Uterus (tissue), 3 donors: ENCODE measurements at regions not wholly inside any gene's neighbourhood (a gene's known extent, or its start where the extent isn't known, plus 50 kb on each side); places are given as distances from the start of the nearest gene placed in this dataset.

Experiments
- DNase-seq, 2 donors: peaks; one replicate each; pipeline ENCODE4 v3.0.0-alpha.2; 2019 to 2020
- H3K27ac ChIP-seq, 2 donors: fragments of 200-600 bp; sonication (generic); 1 replicate in 1 of 2; 2 replicates in 1 of 2; pipeline ENCODE4 v1.5.1; 2016 to 2018
- H3K27me3 ChIP-seq, 2 donors: fragments of 200-600 bp; sonication (generic); one replicate each; pipeline ENCODE4 v1.5.1; 2018 to 2019; ENCODE audit warnings: control low read depth in 1 of 2
- H3K36me3 ChIP-seq, 2 donors: fragments of 200-600 bp; sonication (generic); one replicate each; pipeline ENCODE4 v1.5.1; 2019; ENCODE audit warnings: control low read depth in 1 of 2
- H3K4me1 ChIP-seq, 2 donors: fragments of 200-600 bp; sonication (generic); one replicate each; pipeline ENCODE4 v1.5.1; 2018 to 2019; ENCODE audit warnings: control low read depth in 1 of 2
- H3K4me3 ChIP-seq, 2 donors: fragments of 200-600 bp; sonication (generic); 1 replicate in 1 of 2; 2 replicates in 1 of 2; pipeline ENCODE4 v1.5.1; 2018 to 2019; ENCODE audit warnings: mild to moderate bottlenecking in 1 of 2
- H3K9me3 ChIP-seq, 2 donors: fragments of 200-600 bp; sonication (generic); one replicate each; pipeline ENCODE4 v1.5.1; 2019; ENCODE audit warnings: control low read depth in 1 of 2
- CTCF ChIP-seq, 4 experiments: fragments of 200-600 bp in 2 of 4; fragments of 450-650 bp in 2 of 4; sonication (generic) in 2 of 4; IDR thresholded peaks; one replicate each; pipeline ENCODE4 v1.5.1; 2016 to 2019; ENCODE audit warnings: antibody characterized with exemption in 4 of 4, mild to moderate bottlenecking in 2 of 4, moderate library complexity in 1 of 4
- POLR2A ChIP-seq, 2 donors: fragments of 450-650 bp; IDR thresholded peaks; one replicate each; pipeline ENCODE4 v1.6.1; 2016; ENCODE audit warnings: antibody characterized with exemption in 2 of 2, mild to moderate bottlenecking in 1 of 2, moderate library complexity in 1 of 2
- intact Hi-C: fragments of 100-400 bp; cut with DNase I; formaldehyde crosslinking; loops from one replicate; pipeline ENCODE4 v1.15.1; 2023; ENCODE audit warnings: low total_unique reads
- donor health status: DM: yes; HTN: yes; CAD: no.

DNA sequence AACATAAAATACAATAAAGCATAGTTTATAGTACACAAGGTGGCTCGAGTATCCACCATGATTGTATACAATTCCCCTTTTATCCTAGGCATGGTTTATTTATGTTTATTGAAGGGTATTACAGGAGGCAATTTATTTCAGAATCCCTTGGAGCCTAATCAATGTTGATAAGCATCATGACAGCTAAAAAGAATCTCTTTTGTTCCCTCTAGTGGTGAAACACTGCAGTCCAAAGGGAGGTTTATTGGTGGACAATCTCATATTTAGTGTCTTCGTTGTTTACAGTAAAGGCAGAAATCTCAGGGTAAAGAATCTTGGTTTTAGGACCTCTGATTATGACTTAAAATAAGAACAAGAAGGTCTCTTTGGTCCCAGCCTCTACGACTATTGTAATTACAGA lies 1712.5 kb downstream of the C4orf33 start:
- no peak overlapping the region for H3K27ac ChIP-seq
- DNase-seq: no peak
- no peak for TF ChIP-seq POLR2A (IDR thresholded peaks at IDR 0.05)
- no peak for TF ChIP-seq CTCF (IDR thresholded peaks at IDR 0.05)
- intact Hi-C loops: no loop called here
- H3K27me3 ChIP-seq: no peaks in the 10 kb centered on the region
- no peaks in the 10 kb centered on the region for H3K9me3 ChIP-seq
- H3K4me1 ChIP-seq: no peaks in the 10 kb centered on the region
- no peaks in the 10 kb centered on the region for H3K36me3 ChIP-seq
- no peak overlapping the region for H3K4me3 ChIP-seq

DNA sequence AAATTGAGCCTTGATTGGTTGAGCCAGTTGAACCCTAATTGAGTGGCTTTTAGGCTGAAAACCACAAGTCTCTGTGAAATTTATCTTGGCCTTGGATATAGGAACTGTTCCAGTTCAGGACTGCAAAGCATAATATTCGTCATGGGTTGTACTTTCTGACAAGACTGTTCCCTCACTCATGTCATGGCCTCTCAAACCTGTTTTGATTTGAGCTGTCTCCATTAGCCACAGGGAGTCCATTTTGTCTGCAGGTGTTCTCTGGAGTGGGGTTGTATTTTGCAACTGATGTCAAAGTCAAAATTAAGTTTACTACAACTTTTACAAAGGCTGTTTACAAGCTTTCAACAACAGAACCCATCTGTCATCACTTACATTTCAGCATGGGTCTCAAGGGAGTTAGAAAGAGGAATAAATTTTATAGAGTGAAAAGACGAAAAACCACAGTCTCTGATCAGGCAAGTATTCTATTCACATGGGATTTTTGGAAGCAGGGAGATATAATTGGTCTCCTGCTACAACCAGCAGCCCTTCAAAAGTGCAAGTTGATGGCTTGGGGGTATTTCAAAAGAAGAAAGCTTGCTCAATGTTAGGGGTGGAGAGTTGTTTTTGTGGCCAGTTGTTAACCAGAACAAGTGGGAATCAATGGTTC lies 1716.3 kb downstream of the C4orf33 start:
- H3K4me3 ChIP-seq: no peak overlapping the region
- DNase-seq: no peak

GRCh38 chr4:130814896-130815295 lies 1718.9 kb downstream of the C4orf33 start:
- DNase-seq: no peak
- intact Hi-C loops: no loop called here
- no peaks in the 10 kb centered on the region for H3K9me3 ChIP-seq
- H3K4me1 ChIP-seq: no peaks in the 10 kb centered on the region
- no peaks in the 10 kb centered on the region for H3K36me3 ChIP-seq
- no peaks in the 10 kb centered on the region for H3K27me3 ChIP-seq
- H3K27ac ChIP-seq: no peak overlapping the region
- TF ChIP-seq POLR2A (IDR thresholded peaks at IDR 0.05) (no peak), CTCF (IDR thresholded peaks at IDR 0.05) (no peak)
- H3K4me3 ChIP-seq: no peak overlapping the region

More for the DNA sequence above, 1716.3 kb downstream of the C4orf33 start:
- TF ChIP-seq CTCF (IDR thresholded peaks at IDR 0.05) (no peak), POLR2A (IDR thresholded peaks at IDR 0.05) (no peak)
- no peaks in the 10 kb centered on the region for H3K27me3 ChIP-seq
- no peaks in the 10 kb centered on the region for H3K9me3 ChIP-seq
- H3K27ac ChIP-seq: no peak overlapping the region
- intact Hi-C loops: no loop called here
- H3K36me3 ChIP-seq: no peaks in the 10 kb centered on the region
- H3K4me1 ChIP-seq: no peaks in the 10 kb centered on the region

DNA sequence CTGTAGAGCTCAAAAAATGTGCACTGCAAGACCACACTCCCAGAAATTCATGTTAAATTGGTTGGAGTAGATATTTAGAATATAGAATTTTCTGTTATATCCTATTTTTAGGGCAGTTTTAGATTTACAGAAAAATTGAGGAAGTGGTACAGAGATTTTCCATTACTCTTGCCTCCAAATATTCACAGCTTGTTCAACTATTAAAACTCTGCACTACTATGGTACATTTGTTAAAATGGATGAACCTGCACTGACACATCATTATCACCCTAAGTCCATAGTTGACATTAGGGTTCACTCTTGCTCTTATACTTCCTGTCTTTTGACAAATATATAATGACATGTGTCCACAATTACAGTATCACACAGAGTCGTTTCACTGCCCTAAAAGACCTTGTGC lies 1724.5 kb downstream of the C4orf33 start:
- H3K27ac ChIP-seq: no peak overlapping the region
- intact Hi-C loops: no loop called here
- no peak overlapping the region for H3K4me3 ChIP-seq
- no peaks in the 10 kb centered on the region for H3K4me1 ChIP-seq
- H3K36me3 ChIP-seq: no peaks in the 10 kb centered on the region
- DNase-seq: no peak
- no peaks in the 10 kb centered on the region for H3K9me3 ChIP-seq
- TF ChIP-seq CTCF (IDR thresholded peaks at IDR 0.05) (no peak), POLR2A (IDR thresholded peaks at IDR 0.05) (no peak)
- no peaks in the 10 kb centered on the region for H3K27me3 ChIP-seq

DNA sequence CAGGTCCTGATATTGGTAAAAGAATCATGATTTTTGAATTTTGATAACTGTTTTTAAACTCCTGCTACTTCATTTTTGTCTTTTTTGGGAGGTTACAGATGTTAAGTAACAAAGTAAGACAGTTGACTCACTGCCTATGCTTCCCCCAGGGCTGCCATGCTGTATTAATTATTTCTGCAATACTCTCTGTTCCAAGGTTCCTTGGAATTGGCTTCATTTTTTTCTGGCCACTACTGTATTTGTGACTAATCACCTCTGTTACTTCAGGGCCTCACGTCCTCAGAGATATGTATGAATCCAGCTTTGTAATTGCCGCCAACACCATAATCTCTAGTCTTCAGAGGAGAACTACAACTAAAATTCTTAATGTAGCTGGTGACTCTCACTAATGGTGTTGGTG lies 1729.3 kb downstream of the C4orf33 start:
- Histone ChIP-seq H3K27ac (no peak overlapping the region), H3K4me3 (no peak overlapping the region), H3K27me3 (no peaks in the 10 kb centered on the region), H3K9me3 (no peaks in the 10 kb centered on the region), H3K36me3 (no peaks in the 10 kb centered on the region), H3K4me1 (no peaks in the 10 kb centered on the region)
- no peak for TF ChIP-seq CTCF (IDR thresholded peaks at IDR 0.05)
- no peak for TF ChIP-seq POLR2A (IDR thresholded peaks at IDR 0.05)
- intact Hi-C loops: no loop called here
- no peak for DNase-seq
